DOHH2 (cell line): ENCODE measurements at regions not wholly inside any gene's neighbourhood (a gene's known extent, or its start where the extent isn't known, plus 50 kb on each side); places are given as distances from the start of the nearest gene placed in this dataset.
"Not testable (repeated sequence)": the region's sequence is repeated elsewhere in the genome, so short reads cannot be mapped to it uniquely, and the experiment has no call there.

ENCODE experiments used
- H3F3A ChIP-seq: fragments of 200-600 bp; sonication (generic), shearing (Covaris generic); 2 replicates; pipeline ENCODE4 v1.6.0; 2016; ENCODE audit warnings: antibody characterized with exemption, mild to moderate bottlenecking; ENCODE audit not compliant: control insufficient read depth, insufficient read depth
- H3K27ac ChIP-seq: fragments of 200-600 bp; sonication (generic); 2 replicates; pipeline ENCODE4 v1.5.1; 2014; ENCODE audit warnings: low read depth, mild to moderate bottlenecking, low read length, moderate library complexity
- H3K27me3 ChIP-seq: fragments of 200-600 bp; sonication (generic); 2 replicates; pipeline ENCODE4 v1.6.1; 2014; ENCODE audit warnings: mild to moderate bottlenecking, low read length, mixed read lengths; ENCODE audit not compliant: control insufficient read depth
- H3K36me3 ChIP-seq: fragments of 200-600 bp; sonication (generic); 2 replicates; pipeline ENCODE4 v1.6.1; 2014; ENCODE audit warnings: mild to moderate bottlenecking, low read length, moderate library complexity, mixed read lengths; ENCODE audit not compliant: control insufficient read depth
- H3K4me1 ChIP-seq: fragments of 200-600 bp; sonication (generic); 2 replicates; pipeline ENCODE4 v1.6.1; 2014; ENCODE audit warnings: mild to moderate bottlenecking, low read length, mixed read lengths; ENCODE audit not compliant: control insufficient read depth
- H3K4me2 ChIP-seq: fragments of 200-600 bp; sonication (generic); 2 replicates; pipeline ENCODE4 v1.6.0; 2014; ENCODE audit warnings: mild to moderate bottlenecking, low read length, moderate library complexity
- H3K4me3 ChIP-seq: fragments of 200-600 bp; sonication (generic); 2 replicates; pipeline ENCODE4 v1.5.1; 2014; ENCODE audit warnings: mild to moderate bottlenecking, low read length, mixed read lengths
- H3K79me2 ChIP-seq: fragments of 200-600 bp; sonication (generic); 2 replicates; pipeline ENCODE4 v1.6.1; 2014; ENCODE audit warnings: mild to moderate bottlenecking, low read length, mixed read lengths; ENCODE audit not compliant: control insufficient read depth
- H3K9me2 ChIP-seq: fragments of 200-600 bp; sonication (generic); replicated peaks from 2 replicates; pipeline ENCODE4 v1.6.1; 2014; ENCODE audit warnings: mild to moderate bottlenecking, low read length, mixed read lengths; ENCODE audit not compliant: control insufficient read depth
- H3K9me3 ChIP-seq: fragments of 200-600 bp; sonication (generic); 2 replicates; pipeline ENCODE4 v1.6.1; 2014; ENCODE audit warnings: antibody characterized with exemption, low read length, mixed read lengths; ENCODE audit not compliant: control insufficient read depth, insufficient read depth
- H4K20me1 ChIP-seq: fragments of 200-600 bp; sonication (generic); 2 replicates; pipeline ENCODE4 v1.6.0; 2014; ENCODE audit warnings: low read depth, mild to moderate bottlenecking, antibody characterized with exemption, low read length, moderate library complexity; ENCODE audit not compliant: control insufficient read depth, insufficient read depth
- CTCF ChIP-seq: fragments of 200-600 bp; sonication (generic); IDR thresholded peaks from one replicate; pipeline ENCODE4 v1.5.1; 2014; ENCODE audit warnings: antibody characterized with exemption, mild to moderate bottlenecking, low read depth, low read length; ENCODE audit not compliant: poor library complexity, severe bottlenecking
- EZH2phosphoT487 ChIP-seq: fragments of 200-600 bp; sonication (generic); IDR thresholded peaks from 2 replicates; pipeline ENCODE4 v1.6.1; 2017; ENCODE audit warnings: borderline replicate concordance, mild to moderate bottlenecking, antibody characterized with exemption, low read length, moderate library complexity, mixed read lengths

GRCh38 chr2:150207979-150208378 lies 279.5 kb downstream of the RND3 start:
- no peaks in the 10 kb centered on the region for H3K9me2 ChIP-seq
- TF ChIP-seq CTCF, result no peak
- TF ChIP-seq EZH2phosphoT487, result no peak
- H3K27me3 ChIP-seq, result no peaks in the 10 kb centered on the region
- no peak overlapping the region for H3K4me3 ChIP-seq
- no peak overlapping the region for H3K4me2 ChIP-seq
- H3K27ac ChIP-seq, result no peak overlapping the region
- H3F3A ChIP-seq, result no peaks in the 10 kb centered on the region
- H4K20me1 ChIP-seq, result no peaks in the 10 kb centered on the region
- no peaks in the 10 kb centered on the region for H3K79me2 ChIP-seq
- no peaks in the 10 kb centered on the region for H3K36me3 ChIP-seq
- no peaks in the 10 kb centered on the region for H3K9me3 ChIP-seq
- no peaks in the 10 kb centered on the region for H3K4me1 ChIP-seq

GRCh38 chr2:150204451-150204850 lies 283.0 kb downstream of the RND3 start:
- Histone ChIP-seq H3K79me2 (no peaks in the 10 kb centered on the region), H3F3A (no peaks in the 10 kb centered on the region), H3K27me3 (no peaks in the 10 kb centered on the region), H4K20me1 (no peaks in the 10 kb centered on the region), H3K9me3 (no peaks in the 10 kb centered on the region), H3K27ac (no peak overlapping the region), H3K4me1 (no peaks in the 10 kb centered on the region), H3K4me3 (no peak overlapping the region), H3K4me2 (no peak overlapping the region), H3K36me3 (no peaks in the 10 kb centered on the region), H3K9me2 (no peaks in the 10 kb centered on the region)
- TF ChIP-seq CTCF, result no peak
- no peak for TF ChIP-seq EZH2phosphoT487

DNA sequence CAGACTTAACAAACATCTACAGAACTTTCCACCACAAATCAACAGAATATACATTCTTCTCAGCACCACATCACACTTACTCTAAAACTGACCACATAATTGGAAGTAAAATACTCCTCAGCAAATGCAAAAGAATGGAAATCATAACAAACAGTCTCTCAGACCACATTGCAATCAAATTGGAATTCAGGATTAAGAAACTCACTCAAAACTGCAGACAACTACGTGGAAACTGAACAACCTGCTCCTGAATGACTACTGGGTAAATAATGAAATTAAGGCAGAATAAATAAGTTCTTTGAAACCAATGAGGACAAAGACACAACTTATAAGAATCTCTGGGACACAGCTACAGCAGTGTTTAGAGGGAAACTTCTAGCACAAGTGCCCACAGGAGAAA lies 292.7 kb downstream of the RND3 start:
- H3K4me3 ChIP-seq, H3K4me2 ChIP-seq, H3K36me3 ChIP-seq, H3K27ac ChIP-seq, H3F3A ChIP-seq, H3K4me1 ChIP-seq, H3K27me3 ChIP-seq, H3K79me2 ChIP-seq, H4K20me1 ChIP-seq, H3K9me3 ChIP-seq, H3K9me2 ChIP-seq: not testable (repeated sequence)

DNA sequence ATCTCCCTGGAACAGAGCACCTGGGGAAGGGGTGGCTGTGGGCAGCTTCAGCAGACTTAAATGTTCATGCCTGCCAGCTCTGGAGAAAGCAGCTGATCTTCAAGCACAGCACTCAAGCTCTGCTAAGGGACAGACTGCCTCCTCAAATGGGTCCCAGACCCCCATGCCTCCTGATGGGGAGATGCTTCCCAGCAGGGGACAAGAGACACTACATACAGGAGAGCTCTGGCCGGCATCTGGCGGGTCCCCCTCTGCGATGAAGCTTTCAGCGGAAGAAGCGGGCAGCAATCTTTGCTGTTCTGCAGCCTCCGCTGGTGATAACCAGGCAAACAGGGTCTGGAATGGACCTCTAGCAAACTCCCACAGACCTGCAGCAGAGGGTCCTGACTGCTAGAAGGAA lies 294.8 kb downstream of the RND3 start:
- Histone ChIP-seq H4K20me1 (no peaks in the 10 kb centered on the region), H3K4me3 (no peak overlapping the region), H3K4me1 (no peaks in the 10 kb centered on the region), H3K9me3 (no peaks in the 10 kb centered on the region), H3K79me2 (no peaks in the 10 kb centered on the region), H3K9me2 (no peaks in the 10 kb centered on the region), H3K4me2 (no peak overlapping the region), H3F3A (no peaks in the 10 kb centered on the region), H3K36me3 (no peaks in the 10 kb centered on the region), H3K27me3 (no peaks in the 10 kb centered on the region), H3K27ac (no peak overlapping the region)
- TF ChIP-seq CTCF (no peak), EZH2phosphoT487 (no peak)
